ENCODE measurements at regions not wholly inside any gene's neighbourhood (a gene's known extent, or its start where the extent isn't known, plus 50 kb on each side); places are given as distances from the start of the nearest gene placed in this dataset.

DNA sequence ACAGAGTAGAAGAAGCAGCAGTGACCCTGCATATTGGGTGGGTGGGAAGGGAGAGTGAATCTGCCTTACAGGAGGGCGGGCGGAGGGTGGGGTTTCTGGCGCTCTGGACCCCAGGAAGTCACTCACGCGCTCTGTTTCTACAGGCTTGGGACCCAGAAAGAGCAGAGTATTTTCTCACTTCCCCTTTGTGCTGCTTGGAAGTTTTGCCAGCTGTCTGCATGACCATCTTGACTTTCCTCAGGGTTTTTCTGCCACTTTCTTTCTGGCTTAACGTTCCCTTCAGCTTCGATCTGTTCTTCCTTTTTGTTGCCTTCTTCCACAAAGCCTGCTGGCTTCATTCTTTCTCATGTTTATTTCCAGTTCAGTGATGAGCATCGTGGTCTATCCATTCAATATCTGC, 383.1 kb downstream of the GALR1 start:
- Histone ChIP-seq H3K4me3 (ENCODE audit: control insufficient read depth in 2 of 3, extremely low read depth in 1 of 3, insufficient read depth in 2 of 3, low read depth in 1 of 3, low read length in 3 of 3) (no peak overlapping the region), H3K4me2 (ENCODE audit: control insufficient read depth, extremely low read depth, insufficient read depth, low read depth, low read length) (no peak overlapping the region), H3K27me3 (ENCODE audit: control insufficient read depth, extremely low read depth, insufficient read depth, low read length) (no peaks in the 10 kb centered on the region), H3K27ac (ENCODE audit: control insufficient read depth, insufficient read depth, low read length) (no peak overlapping the region), H3K9me1 (ENCODE audit: control insufficient read depth, extremely low read depth, insufficient read depth, low read length) (no peaks in the 10 kb centered on the region), H2AFZ (ENCODE audit: control insufficient read depth, low read length) (no peak overlapping the region), H3K9ac (ENCODE audit: control insufficient read depth, extremely low read depth, insufficient read depth, low read length) (no peak overlapping the region), H3K9me3 (ENCODE audit: control insufficient read depth, low read depth, low read length) (peaks cover 4% of the 10 kb centered on the region), H3K36me3 (ENCODE audit: control insufficient read depth in 2 of 2, extremely low read depth in 1 of 2, insufficient read depth in 2 of 2, low read length in 2 of 2) (no peaks in the 10 kb centered on the region), H3K4me1 (ENCODE audit: control insufficient read depth, extremely low read depth, insufficient read depth, low read length) (no peaks in the 10 kb centered on the region), H4K20me1 (ENCODE audit: control insufficient read depth, extremely low read depth, insufficient read depth, low read length) (no peaks in the 10 kb centered on the region), H3K79me2 (ENCODE audit: control insufficient read depth, insufficient read depth, low read length) (no peaks in the 10 kb centered on the region)
- dilution Hi-C loops (cut with MboI; ENCODE audit: extremely low pct_ligation_motif_present, low sequenced_read_pairs): no loop called here
- no peak for FAIRE-seq
- TF ChIP-seq, protein P1, sequence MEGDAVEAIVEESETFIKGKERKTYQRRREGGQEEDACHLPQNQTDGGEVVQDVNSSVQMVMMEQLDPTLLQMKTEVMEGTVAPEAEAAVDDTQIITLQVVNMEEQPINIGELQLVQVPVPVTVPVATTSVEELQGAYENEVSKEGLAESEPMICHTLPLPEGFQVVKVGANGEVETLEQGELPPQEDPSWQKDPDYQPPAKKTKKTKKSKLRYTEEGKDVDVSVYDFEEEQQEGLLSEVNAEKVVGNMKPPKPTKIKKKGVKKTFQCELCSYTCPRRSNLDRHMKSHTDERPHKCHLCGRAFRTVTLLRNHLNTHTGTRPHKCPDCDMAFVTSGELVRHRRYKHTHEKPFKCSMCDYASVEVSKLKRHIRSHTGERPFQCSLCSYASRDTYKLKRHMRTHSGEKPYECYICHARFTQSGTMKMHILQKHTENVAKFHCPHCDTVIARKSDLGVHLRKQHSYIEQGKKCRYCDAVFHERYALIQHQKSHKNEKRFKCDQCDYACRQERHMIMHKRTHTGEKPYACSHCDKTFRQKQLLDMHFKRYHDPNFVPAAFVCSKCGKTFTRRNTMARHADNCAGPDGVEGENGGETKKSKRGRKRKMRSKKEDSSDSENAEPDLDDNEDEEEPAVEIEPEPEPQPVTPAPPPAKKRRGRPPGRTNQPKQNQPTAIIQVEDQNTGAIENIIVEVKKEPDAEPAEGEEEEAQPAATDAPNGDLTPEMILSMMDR (optimal IDR thresholded peaks at IDR 0.05 in 1 of 3, IDR thresholded peaks at IDR 0.05 in 1 of 3, conservative IDR thresholded peaks at IDR 0.05 in 1 of 3; ENCODE audit: extremely low read depth in 1 of 3, insufficient read depth in 2 of 3, low read length in 3 of 3): no peak
- no peak for TF ChIP-seq EZH2 (IDR thresholded peaks at IDR 0.05; ENCODE audit: low read length)
- DNase-seq (ENCODE audit: low read depth, low spot score): no peak

GRCh38 chr18:77634494-77634893, 384.8 kb downstream of the GALR1 start:
- Histone ChIP-seq H4K20me1 (ENCODE audit: control insufficient read depth, extremely low read depth, insufficient read depth, low read length) (no peaks in the 10 kb centered on the region), H3K9me1 (ENCODE audit: control insufficient read depth, extremely low read depth, insufficient read depth, low read length) (no peaks in the 10 kb centered on the region), H3K27me3 (ENCODE audit: control insufficient read depth, extremely low read depth, insufficient read depth, low read length) (no peaks in the 10 kb centered on the region), H3K36me3 (ENCODE audit: control insufficient read depth in 2 of 2, extremely low read depth in 1 of 2, insufficient read depth in 2 of 2, low read length in 2 of 2) (no peaks in the 10 kb centered on the region), H3K9me3 (ENCODE audit: control insufficient read depth, low read depth, low read length) (peaks cover 2% of the 10 kb centered on the region), H3K4me3 (ENCODE audit: control insufficient read depth in 2 of 3, extremely low read depth in 1 of 3, insufficient read depth in 2 of 3, low read depth in 1 of 3, low read length in 3 of 3) (no peak overlapping the region), H3K4me2 (ENCODE audit: control insufficient read depth, extremely low read depth, insufficient read depth, low read depth, low read length) (no peak overlapping the region), H2AFZ (ENCODE audit: control insufficient read depth, low read length) (no peak overlapping the region), H3K79me2 (ENCODE audit: control insufficient read depth, insufficient read depth, low read length) (no peaks in the 10 kb centered on the region), H3K27ac (ENCODE audit: control insufficient read depth, insufficient read depth, low read length) (no peak overlapping the region), H3K9ac (ENCODE audit: control insufficient read depth, extremely low read depth, insufficient read depth, low read length) (no peak overlapping the region), H3K4me1 (ENCODE audit: control insufficient read depth, extremely low read depth, insufficient read depth, low read length) (no peaks in the 10 kb centered on the region)
- dilution Hi-C loops (cut with MboI; ENCODE audit: extremely low pct_ligation_motif_present, low sequenced_read_pairs): no loop called here
- TF ChIP-seq, protein P1 (optimal IDR thresholded peaks at IDR 0.05 in 1 of 3, IDR thresholded peaks at IDR 0.05 in 1 of 3, conservative IDR thresholded peaks at IDR 0.05 in 1 of 3; ENCODE audit: extremely low read depth in 1 of 3, insufficient read depth in 2 of 3, low read length in 3 of 3): no peak
- TF ChIP-seq EZH2 (IDR thresholded peaks at IDR 0.05; ENCODE audit: low read length): no peak
- DNase-seq (ENCODE audit: low read depth, low spot score): no peak
- no peak for FAIRE-seq

All from keratinocyte (primary cell).